ENCODE measurements at regions not wholly inside any gene's neighbourhood (a gene's known extent, or its start where the extent isn't known, plus 50 kb on each side); places are given as distances from the start of the nearest gene placed in this dataset.
A peak's percentile ranks its signal among the peaks of the same experiment; 100 is the strongest.
"Not testable (repeated sequence)": the region's sequence is repeated elsewhere in the genome, so short reads cannot be mapped to it uniquely, and the experiment has no call there.

DNA sequence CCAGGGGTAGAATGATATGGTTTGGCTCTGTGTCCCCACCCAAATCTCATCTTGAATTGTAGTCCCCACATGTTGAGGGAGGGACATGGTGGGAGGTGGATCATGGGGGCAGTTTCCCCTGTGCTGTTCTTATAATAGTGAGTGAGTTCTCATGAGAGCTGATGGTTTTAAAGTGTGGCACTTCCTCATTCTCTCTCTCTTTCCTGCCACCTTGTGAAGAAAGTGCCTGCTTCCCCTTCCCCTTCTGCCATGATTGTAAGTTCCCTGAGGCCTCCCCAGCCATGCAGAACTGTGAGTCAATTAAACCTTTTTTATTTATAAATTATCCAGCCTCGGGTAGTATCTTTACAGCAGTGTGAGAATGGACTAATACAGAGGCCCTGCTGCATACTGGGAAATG lies 201.1 kb downstream of the LARP7 start:
- DNase-seq = peak; percentile 37
- in situ Hi-C loops (cut with MboI; ENCODE audit: low pct_unique_long_range_greater_than_20kb, low sequenced_read_pairs) = not testable (repeated sequence)

GRCh38 chr4:112840061-112840460 lies 203.1 kb downstream of the LARP7 start:
- in situ Hi-C loops (cut with MboI; ENCODE audit: low pct_unique_long_range_greater_than_20kb, low sequenced_read_pairs) = no loop called here
- no peak for DNase-seq

DNA sequence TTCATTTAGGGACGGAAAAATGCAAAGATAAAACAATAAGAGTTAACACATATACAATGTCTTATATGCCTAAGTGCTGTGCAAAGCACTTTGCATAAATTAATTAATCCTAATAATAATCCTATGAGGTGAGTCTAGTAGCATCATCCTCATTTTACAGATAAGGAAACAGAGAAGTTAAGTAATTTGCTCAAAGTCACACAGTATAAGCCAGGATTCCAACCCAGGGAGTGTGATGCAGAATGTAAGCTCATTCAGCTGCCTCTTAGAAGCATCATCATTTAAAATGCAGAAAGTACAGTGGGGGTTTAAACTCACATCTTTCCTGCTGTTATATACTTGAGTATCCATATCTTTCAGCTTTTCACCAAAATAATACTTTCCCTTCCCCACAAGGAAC lies 203.7 kb downstream of the LARP7 start:
- no peak for DNase-seq
- in situ Hi-C loops (cut with MboI; ENCODE audit: low pct_unique_long_range_greater_than_20kb, low sequenced_read_pairs) = no loop called here

DNA sequence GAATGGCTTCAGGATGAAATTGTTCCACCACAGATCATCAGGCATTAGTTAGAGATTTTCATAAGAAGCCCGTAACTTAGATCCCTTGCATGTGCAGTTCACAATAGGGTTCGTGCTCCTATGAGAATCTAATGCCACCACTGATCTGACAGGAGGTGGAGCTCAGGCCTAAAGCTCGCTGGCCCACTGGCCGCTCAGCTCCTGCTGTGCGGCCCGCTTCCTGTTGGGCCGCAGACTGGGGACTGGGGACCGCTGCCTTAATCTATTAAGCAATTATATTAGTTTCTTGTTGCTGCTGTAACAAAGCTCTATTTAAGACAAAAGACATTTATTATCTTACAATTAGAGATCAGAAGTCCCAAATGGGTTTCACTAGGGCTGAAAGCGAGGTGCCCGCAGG lies 205.6 kb downstream of the LARP7 start:
- no peak for DNase-seq
- in situ Hi-C loops (cut with MboI; ENCODE audit: low pct_unique_long_range_greater_than_20kb, low sequenced_read_pairs) = no loop called here

DNA sequence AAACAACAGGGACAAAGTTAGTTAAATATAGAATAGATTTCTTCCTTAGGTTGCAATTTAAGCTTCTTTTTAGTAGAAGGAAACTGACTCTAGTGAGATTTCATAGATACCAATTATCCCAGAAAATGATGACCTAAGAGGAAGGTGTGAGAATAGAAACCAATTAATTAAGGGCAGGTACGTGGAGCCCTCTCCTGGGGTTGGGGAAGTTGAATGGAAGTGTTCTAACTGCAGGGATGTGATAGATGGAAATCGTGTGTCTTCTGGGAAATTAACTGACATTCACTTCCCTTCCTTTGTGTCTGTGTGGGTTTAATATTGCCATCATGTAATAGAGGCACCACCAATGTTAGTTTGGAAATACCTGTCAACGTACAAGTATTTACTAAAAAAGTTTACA lies 204.1 kb upstream of the ANK2 start:
- in situ Hi-C loops (cut with MboI; ENCODE audit: low pct_unique_long_range_greater_than_20kb, low sequenced_read_pairs) = no loop called here
- no peak for DNase-seq

- in situ Hi-C loops (cut with MboI; ENCODE audit: low pct_unique_long_range_greater_than_20kb, low sequenced_read_pairs) = no loop called here
These were observed 202.4 kb upstream of the ANK2 start for GRCh38 chr4:112847045-112847444.

GRCh38 chr4:112847781-112848180 lies 201.7 kb upstream of the ANK2 start:
- in situ Hi-C loops (cut with MboI; ENCODE audit: low pct_unique_long_range_greater_than_20kb, low sequenced_read_pairs) = no loop called here
- no peak for DNase-seq

More at GRCh38 chr4:112847045-112847444, 202.4 kb upstream of the ANK2 start:
- no peak for DNase-seq

- DNase-seq = no peak
- in situ Hi-C loops (cut with MboI; ENCODE audit: low pct_unique_long_range_greater_than_20kb, low sequenced_read_pairs) = no loop called here
These were observed 200.5 kb upstream of the ANK2 start for GRCh38 chr4:112848911-112849310.

DNA sequence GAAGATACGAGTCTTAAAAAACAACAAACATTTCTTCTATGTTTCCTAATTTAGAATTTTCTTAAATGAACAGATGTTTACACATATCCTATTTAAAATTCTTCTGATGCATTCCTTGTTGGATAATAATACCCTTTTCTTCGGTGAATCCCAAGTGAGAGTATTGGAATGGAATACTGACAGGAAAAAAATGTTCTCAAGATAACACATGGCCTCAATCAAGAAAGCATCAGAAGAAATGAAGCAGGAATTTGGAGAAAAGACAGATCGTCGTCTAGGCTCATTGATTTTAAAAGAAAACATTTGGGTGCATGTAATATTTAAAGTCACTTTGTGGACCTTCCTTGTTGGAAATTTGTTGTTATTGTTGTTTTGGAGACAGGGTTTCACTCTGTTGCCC lies 196.9 kb upstream of the ANK2 start:
- in situ Hi-C loops (cut with MboI; ENCODE audit: low pct_unique_long_range_greater_than_20kb, low sequenced_read_pairs) = no loop called here
- DNase-seq = no peak

DNA sequence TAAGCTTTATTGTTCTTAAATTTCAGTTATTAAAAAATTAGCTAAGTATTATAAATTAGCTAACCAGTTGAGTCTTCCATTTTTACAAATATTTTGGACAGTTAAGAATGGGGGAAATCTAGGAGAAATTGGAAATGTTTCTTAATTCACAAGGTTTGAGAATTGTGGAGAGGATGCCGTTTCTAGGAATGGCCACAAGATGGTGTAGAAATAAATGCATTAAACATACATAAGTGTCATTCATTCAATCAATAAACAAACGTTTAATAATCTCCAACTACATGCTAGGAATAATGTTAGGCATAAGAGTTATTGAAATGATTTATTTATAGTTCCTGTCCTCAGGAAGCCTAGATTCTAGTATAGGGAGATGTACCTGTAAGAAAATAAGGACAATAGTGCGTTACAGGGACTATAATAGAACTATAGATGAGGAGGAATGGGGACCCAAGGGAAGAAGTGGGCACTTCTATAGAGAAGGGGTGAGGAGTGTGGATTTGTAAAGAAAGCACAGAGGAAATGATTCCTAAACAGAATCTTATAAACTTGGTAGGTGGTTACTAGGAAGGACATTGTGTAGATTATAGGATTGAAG lies 195.7 kb upstream of the ANK2 start:
- in situ Hi-C loops (cut with MboI; ENCODE audit: low pct_unique_long_range_greater_than_20kb, low sequenced_read_pairs) = no loop called here
- no peak for DNase-seq

DNA sequence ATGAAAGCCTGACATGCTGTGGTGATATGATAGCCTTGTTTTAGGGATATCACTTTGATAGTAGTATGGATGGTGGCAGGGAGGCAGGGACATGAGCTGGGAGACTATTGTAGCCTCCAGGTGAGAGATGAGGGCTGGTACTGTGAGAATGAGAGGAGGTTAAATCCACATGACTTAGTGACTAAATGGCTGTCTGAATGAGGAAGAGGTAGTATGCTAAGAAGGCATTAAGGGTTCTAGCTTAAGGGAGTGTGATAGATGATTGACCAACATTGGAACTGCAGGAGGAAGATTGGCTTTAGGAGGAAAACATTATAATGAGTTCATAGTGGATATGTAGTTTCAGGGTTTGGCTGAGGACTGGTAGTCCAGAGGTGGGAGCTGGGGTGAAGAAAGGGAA lies 195.0 kb upstream of the ANK2 start:
- in situ Hi-C loops (cut with MboI; ENCODE audit: low pct_unique_long_range_greater_than_20kb, low sequenced_read_pairs) = no loop called here
- DNase-seq = no peak

GRCh38 chr4:112855058-112855457 lies 194.4 kb upstream of the ANK2 start:
- in situ Hi-C loops (cut with MboI; ENCODE audit: low pct_unique_long_range_greater_than_20kb, low sequenced_read_pairs) = no loop called here
- no peak for DNase-seq

DNA sequence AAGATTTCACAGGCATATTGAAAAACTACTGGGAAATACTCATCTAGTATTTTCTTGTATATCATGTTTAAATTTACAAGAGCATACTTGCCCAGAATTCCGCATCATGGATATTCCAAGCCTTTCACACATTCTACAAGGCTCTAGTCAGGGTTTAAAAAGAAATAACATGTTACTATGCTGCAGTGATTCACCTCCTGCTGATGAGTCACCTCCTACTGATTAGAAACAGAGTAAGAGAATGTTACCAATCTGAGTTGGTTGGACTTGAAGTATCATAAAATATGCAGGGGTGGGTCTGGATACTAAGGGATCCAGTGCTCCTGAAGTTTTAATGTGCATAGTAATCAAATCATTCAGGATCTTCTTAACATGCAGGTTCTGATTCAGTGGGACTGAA lies 192.0 kb upstream of the ANK2 start:
- no peak for DNase-seq
- in situ Hi-C loops (cut with MboI; ENCODE audit: low pct_unique_long_range_greater_than_20kb, low sequenced_read_pairs) = no loop called here

- no peak for DNase-seq
- in situ Hi-C loops (cut with MboI; ENCODE audit: low pct_unique_long_range_greater_than_20kb, low sequenced_read_pairs) = no loop called here
These were observed 190.7 kb upstream of the ANK2 start for GRCh38 chr4:112858751-112859150.

- in situ Hi-C loops (cut with MboI; ENCODE audit: low pct_unique_long_range_greater_than_20kb, low sequenced_read_pairs) = no loop called here
These were observed 189.8 kb upstream of the ANK2 start for GRCh38 chr4:112859456-112860184.

DNA sequence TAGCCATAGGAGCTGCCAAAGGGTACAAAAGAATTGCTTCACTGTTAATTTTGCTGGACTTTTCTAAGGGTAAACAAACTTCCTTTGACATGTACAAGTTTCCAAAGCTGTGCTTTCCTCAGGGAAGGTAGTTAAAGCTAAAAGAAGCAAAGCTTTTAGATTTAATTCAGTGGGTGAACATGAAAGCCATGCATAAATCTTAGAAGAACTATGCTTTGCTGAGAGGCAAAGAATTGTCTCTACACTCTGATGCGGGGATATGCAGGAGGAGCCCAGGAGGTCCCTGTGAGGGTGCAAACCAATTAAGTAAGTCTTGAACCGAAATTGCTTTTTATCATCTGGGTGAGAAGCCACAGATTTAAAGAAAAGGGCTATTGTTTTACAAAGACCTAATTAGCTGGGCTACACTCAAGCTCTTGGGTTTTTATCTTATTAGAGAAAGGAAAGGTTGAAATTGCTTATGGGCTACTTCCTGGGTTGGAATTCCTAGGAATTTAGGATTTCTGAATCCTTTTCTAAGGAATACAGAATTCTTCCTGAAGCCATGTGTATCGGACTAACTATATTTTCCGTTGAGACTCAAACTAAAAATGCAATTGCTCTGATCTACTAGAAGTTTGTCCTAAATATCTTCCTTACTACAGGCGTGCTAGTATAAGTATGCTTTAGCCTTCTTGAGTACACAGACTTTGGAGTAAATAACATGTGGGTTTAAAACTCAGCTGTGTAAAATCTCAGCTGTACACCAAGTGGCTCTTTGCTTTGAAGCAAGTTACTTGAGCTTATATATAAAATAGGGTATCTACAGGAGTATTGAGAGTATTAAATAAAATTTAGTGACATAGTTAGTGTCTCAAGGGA lies 188.4 kb upstream of the ANK2 start:
- in situ Hi-C loops (cut with MboI; ENCODE audit: low pct_unique_long_range_greater_than_20kb, low sequenced_read_pairs) = no loop called here

More at GRCh38 chr4:112859456-112860184, 189.8 kb upstream of the ANK2 start:
- DNase-seq = no peak

DNA sequence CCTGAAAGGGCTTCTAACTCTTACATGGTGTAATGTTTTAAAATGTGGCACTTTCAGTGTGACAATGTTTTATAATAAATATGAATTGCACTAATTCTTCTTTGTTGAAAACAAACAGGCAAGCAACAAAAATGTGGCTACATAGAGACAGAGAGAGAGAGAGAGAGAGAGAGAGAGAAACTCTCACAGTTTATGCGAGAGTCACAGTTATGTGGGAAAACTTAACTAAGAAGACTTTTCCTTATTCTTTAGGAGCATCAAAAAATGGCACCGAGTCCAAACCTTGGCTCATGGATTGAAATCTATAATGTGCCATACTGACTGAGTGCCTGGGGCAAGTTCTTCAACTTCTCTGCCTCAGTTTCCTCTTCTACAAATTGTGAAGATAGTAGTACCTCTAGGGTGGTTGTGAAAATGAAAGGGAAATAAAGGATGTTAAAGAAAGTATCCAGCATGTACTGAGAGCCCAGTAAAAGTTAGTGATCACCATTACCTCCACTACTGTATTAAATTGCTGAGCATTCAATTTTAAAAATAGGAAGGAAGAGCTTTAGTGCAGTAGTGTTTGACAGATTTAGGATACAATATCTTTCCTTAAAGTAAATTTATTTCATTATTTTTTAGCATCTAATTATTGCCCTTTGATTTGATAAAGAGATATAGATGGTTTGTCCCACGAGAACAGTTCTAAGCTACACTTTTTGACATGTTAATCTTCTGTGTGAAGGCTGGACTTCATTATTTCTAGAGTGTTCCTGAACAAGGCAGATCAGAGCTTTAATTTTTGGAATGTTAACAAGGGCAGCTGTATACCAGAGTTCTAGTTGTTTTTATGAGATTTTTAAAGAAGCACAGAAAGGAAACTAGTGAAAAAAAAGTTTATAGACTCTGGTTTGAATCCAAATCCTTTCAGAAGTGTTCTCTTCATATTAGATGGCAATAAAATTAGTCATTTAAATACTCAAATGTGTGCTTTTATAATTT lies 187.5 kb upstream of the ANK2 start:
- DNase-seq = no peak
- in situ Hi-C loops (cut with MboI; ENCODE audit: low pct_unique_long_range_greater_than_20kb, low sequenced_read_pairs) = no loop called here

More for the DNA sequence above, 188.4 kb upstream of the ANK2 start:
- no peak for DNase-seq

DNA sequence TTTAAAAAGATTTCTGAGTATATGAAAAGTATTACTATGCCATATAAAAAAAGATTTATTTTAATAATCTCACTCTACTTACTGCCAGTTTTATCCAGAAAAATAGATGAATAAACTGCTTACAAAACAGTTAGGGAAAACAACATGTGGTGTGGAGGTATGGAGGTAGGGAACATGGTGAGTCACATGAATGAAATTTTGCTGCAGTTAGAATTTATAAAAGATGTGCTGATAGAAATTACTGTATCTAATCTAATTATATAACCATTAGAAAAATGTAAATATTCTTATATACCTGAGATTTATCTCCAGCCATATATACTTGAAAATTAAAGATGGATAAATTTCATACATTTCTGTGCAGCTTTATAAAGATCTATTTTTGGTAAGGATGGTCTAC lies 184.0 kb upstream of the ANK2 start:
- in situ Hi-C loops (cut with MboI; ENCODE audit: low pct_unique_long_range_greater_than_20kb, low sequenced_read_pairs) = no loop called here
- no peak for DNase-seq

- in situ Hi-C loops (cut with MboI; ENCODE audit: low pct_unique_long_range_greater_than_20kb, low sequenced_read_pairs) = no loop called here
- DNase-seq = no peak
These were observed 173.1 kb upstream of the ANK2 start for GRCh38 chr4:112876316-112876715.

Data from KBM-7 (cell line).